OCI-LY1 (cell line): ENCODE measurements at regions not wholly inside any gene's neighbourhood (a gene's known extent, or its start where the extent isn't known, plus 50 kb on each side); places are given as distances from the start of the nearest gene placed in this dataset.

ENCODE experiments used
- H2AFZ ChIP-seq: fragments of 200-600 bp; sonication (generic), shearing (Covaris generic); 2 replicates; pipeline ENCODE4 v1.6.0; 2014; ENCODE audit warnings: antibody characterized with exemption, mild to moderate bottlenecking, low read length
- H3F3A ChIP-seq: fragments of 200-600 bp; sonication (generic), shearing (Covaris generic); 2 replicates; pipeline ENCODE4 v1.6.0; 2014; ENCODE audit warnings: mild to moderate bottlenecking, antibody characterized with exemption, low read length, moderate library complexity; ENCODE audit not compliant: insufficient read depth
- H3K27ac ChIP-seq: fragments of 200-600 bp; sonication (generic); 2 replicates; pipeline ENCODE4 v1.5.1; 2014; ENCODE audit warnings: low read length, mixed run types, mild to moderate bottlenecking, low read depth; ENCODE audit not compliant: poor library complexity, severe bottlenecking
- H3K27me3 ChIP-seq: fragments of 200-600 bp; sonication (generic); 2 replicates; pipeline ENCODE4 v1.6.0; 2014; ENCODE audit warnings: antibody characterized with exemption, mild to moderate bottlenecking, low read length, moderate library complexity; ENCODE audit not compliant: insufficient read depth
- H3K36me3 ChIP-seq: fragments of 200-600 bp; sonication (generic); 2 replicates; pipeline ENCODE4 v1.6.1; 2014; ENCODE audit warnings: mild to moderate bottlenecking, antibody characterized with exemption, low read length, moderate library complexity, mixed read lengths; ENCODE audit not compliant: insufficient read depth
- H3K4me1 ChIP-seq: fragments of 200-600 bp; sonication (generic); 2 replicates; pipeline ENCODE4 v1.5.1; 2014; ENCODE audit warnings: mild to moderate bottlenecking, low read length, moderate library complexity; ENCODE audit not compliant: insufficient read depth, severe bottlenecking
- H3K4me2 ChIP-seq: fragments of 200-600 bp; sonication (generic), shearing (Covaris generic); 2 replicates; pipeline ENCODE4 v1.6.1; 2014; ENCODE audit warnings: low read length
- H3K4me3 ChIP-seq: fragments of 200-600 bp; sonication (generic); 2 replicates; pipeline ENCODE4 v1.5.1; 2014; ENCODE audit warnings: low read length, low read depth, mild to moderate bottlenecking, mixed read lengths; ENCODE audit not compliant: poor library complexity, severe bottlenecking
- H3K79me2 ChIP-seq: fragments of 200-600 bp; shearing (Covaris generic); 2 replicates; pipeline ENCODE4 v1.6.1; 2016; ENCODE audit warnings: mixed run types, low read length, mixed read lengths; ENCODE audit not compliant: insufficient read depth
- H3K9ac ChIP-seq: fragments of 200-600 bp; sonication (generic), shearing (Covaris generic); 2 replicates; pipeline ENCODE4 v1.6.1; 2014; ENCODE audit warnings: mild to moderate bottlenecking, low read length, mixed read lengths
- H3K9me2 ChIP-seq: fragments of 200-600 bp; sonication (generic), shearing (Covaris generic); 2 replicates; pipeline ENCODE4 v1.6.1; 2014; ENCODE audit warnings: low read depth, mild to moderate bottlenecking, low read length, mixed read lengths
- H3K9me3 ChIP-seq: fragments of 200-600 bp; shearing (Covaris generic); 2 replicates; pipeline ENCODE4 v1.6.1; 2014; ENCODE audit warnings: low read length, mixed read lengths
- H4K20me1 ChIP-seq: fragments of 200-600 bp; sonication (generic), shearing (Covaris generic); 2 replicates; pipeline ENCODE4 v1.6.0; 2016; ENCODE audit warnings: mild to moderate bottlenecking, low read length; ENCODE audit not compliant: insufficient read depth
- EZH2 ChIP-seq: fragments of 200-600 bp; sonication (generic), shearing (Covaris generic); IDR thresholded peaks from 2 replicates; pipeline ENCODE4 v1.8.0; 2017; ENCODE audit warnings: borderline replicate concordance, mixed run types, mild to moderate bottlenecking, antibody characterized with exemption, low read length, moderate library complexity, mixed read lengths
- TF ChIP-seq, protein P1 (sequence below): fragments of 200-600 bp; sonication (generic), shearing (Covaris generic); IDR thresholded peaks from 2 replicates; pipeline ENCODE4 v1.5.1; 2017; ENCODE audit warnings: mild to moderate bottlenecking, antibody characterized with exemption, low read length, moderate library complexity, mixed read lengths

DNA sequence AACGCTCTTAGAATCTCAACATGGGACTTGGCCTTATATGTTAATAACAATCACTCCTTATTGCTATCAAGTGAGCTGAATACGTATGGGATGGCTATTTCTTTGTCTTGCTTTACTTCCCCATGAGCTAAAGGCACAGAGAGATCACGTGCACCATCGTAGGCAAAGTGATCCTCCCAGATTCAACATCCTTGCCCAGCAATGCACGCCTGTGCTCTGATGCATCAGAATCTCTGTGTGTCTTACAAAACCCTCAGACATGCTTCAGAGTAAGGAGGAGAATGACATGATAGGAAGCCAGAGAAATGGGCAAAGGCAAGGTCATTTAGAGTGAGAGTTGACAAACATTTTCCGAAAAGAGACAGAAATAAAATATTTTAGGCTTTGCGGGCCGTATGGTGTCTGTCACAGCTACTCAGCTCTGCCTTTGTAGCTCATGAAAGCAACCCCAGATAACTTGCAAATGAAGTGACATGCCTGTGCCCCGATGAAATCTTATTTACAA lies 277.6 kb upstream of the CDH4 start:
- Histone ChIP-seq H3K4me2 (no peak overlapping the region), H3K9me3 (no peaks in the 10 kb centered on the region), H3K27ac (no peak overlapping the region), H3K4me1 (no peaks in the 10 kb centered on the region), H3K36me3 (no peaks in the 10 kb centered on the region), H3F3A (no peaks in the 10 kb centered on the region), H3K9me2 (no peaks in the 10 kb centered on the region), H3K4me3 (no peak overlapping the region), H4K20me1 (no peaks in the 10 kb centered on the region), H3K9ac (no peak overlapping the region), H3K27me3 (no peaks in the 10 kb centered on the region), H3K79me2 (no peaks in the 10 kb centered on the region), H2AFZ (no peak overlapping the region)
- TF ChIP-seq, protein P1, sequence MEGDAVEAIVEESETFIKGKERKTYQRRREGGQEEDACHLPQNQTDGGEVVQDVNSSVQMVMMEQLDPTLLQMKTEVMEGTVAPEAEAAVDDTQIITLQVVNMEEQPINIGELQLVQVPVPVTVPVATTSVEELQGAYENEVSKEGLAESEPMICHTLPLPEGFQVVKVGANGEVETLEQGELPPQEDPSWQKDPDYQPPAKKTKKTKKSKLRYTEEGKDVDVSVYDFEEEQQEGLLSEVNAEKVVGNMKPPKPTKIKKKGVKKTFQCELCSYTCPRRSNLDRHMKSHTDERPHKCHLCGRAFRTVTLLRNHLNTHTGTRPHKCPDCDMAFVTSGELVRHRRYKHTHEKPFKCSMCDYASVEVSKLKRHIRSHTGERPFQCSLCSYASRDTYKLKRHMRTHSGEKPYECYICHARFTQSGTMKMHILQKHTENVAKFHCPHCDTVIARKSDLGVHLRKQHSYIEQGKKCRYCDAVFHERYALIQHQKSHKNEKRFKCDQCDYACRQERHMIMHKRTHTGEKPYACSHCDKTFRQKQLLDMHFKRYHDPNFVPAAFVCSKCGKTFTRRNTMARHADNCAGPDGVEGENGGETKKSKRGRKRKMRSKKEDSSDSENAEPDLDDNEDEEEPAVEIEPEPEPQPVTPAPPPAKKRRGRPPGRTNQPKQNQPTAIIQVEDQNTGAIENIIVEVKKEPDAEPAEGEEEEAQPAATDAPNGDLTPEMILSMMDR = no peak
- TF ChIP-seq EZH2 = no peak

DNA sequence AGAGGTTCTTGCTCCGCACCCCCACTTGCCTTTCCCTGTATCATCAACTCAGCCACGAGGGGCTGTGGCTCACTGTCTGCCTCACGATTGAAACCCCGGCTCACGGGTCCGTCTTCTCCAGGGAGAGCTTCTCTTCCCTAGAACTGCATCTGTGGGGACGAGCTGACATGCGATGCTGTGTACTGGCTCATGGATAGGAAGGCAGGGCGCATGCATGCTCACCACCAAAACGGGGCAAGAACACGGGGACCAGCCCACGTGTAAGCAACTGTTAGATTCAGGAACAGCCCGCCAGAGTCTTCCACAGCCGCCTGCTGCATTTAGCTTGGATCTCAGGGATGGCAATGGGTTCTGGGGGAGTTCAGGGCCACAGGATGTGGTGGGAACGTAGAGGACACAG lies 275.9 kb upstream of the CDH4 start:
- H4K20me1 ChIP-seq = no peaks in the 10 kb centered on the region
- H3K27ac ChIP-seq = no peak overlapping the region
- no peaks in the 10 kb centered on the region for H3K36me3 ChIP-seq
- H3K9me2 ChIP-seq = no peaks in the 10 kb centered on the region
- H3F3A ChIP-seq = no peaks in the 10 kb centered on the region
- no peaks in the 10 kb centered on the region for H3K27me3 ChIP-seq
- H3K4me2 ChIP-seq = no peak overlapping the region
- TF ChIP-seq, protein P1 = no peak
- no peak for TF ChIP-seq EZH2
- no peak overlapping the region for H3K4me3 ChIP-seq
- H2AFZ ChIP-seq = no peak overlapping the region
- H3K4me1 ChIP-seq = no peaks in the 10 kb centered on the region
- H3K9me3 ChIP-seq = no peaks in the 10 kb centered on the region
- no peak overlapping the region for H3K9ac ChIP-seq
- H3K79me2 ChIP-seq = no peaks in the 10 kb centered on the region

DNA sequence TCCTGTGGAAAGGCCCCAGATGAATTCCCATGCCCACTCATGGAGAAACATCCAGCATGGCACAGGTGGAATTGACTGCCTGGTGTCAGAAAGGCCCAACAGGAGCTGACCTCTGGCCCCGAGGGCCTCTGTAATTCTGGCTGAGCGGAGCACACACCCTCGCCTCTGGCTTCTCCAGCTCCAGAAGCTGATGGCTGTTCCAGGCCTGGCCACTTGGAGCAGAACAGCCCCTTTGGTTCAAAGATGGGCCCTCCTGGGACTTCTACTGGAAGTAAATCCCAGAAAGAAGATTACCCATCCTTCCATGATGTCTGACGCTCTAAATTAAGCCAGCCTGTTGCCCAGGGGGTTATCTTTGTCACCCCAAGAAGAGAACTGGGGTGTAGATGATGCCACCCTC lies 275.1 kb upstream of the CDH4 start:
- no peaks in the 10 kb centered on the region for H3K9me2 ChIP-seq
- H3K36me3 ChIP-seq = no peaks in the 10 kb centered on the region
- no peaks in the 10 kb centered on the region for H3F3A ChIP-seq
- no peak overlapping the region for H3K4me2 ChIP-seq
- H3K79me2 ChIP-seq = no peaks in the 10 kb centered on the region
- no peaks in the 10 kb centered on the region for H3K4me1 ChIP-seq
- H3K27ac ChIP-seq = no peak overlapping the region
- no peak overlapping the region for H3K9ac ChIP-seq
- H3K27me3 ChIP-seq = no peaks in the 10 kb centered on the region
- no peaks in the 10 kb centered on the region for H4K20me1 ChIP-seq
- H2AFZ ChIP-seq = no peak overlapping the region
- no peaks in the 10 kb centered on the region for H3K9me3 ChIP-seq
- H3K4me3 ChIP-seq = no peak overlapping the region
- no peak for TF ChIP-seq EZH2
- TF ChIP-seq, protein P1 = no peak
